HCT116 (cell line): ENCODE measurements at regions not wholly inside any gene's neighbourhood (a gene's known extent, or its start where the extent isn't known, plus 50 kb on each side); places are given as distances from the start of the nearest gene placed in this dataset.

Source experiments
- ATAC-seq: fragments of 200-7000 bp; cut with Tn5 transposase; 2 replicates; pipeline ENCODE4 v1.9.1; 2020; ENCODE audit warnings: mild to moderate bottlenecking, moderate library complexity
- BruUV-seq: library from RNA; stranded (reverse); fragments of 400-500 nt; replicated peaks from 2 replicates; lab custom pipeline; 2021; lab: Mats Ljungman, UMichigan
- CTCF ChIA-PET: fragments of 300-600 bp; sonication (Branson Sonifier 250); formaldehyde crosslinking; loops from one replicate; lab custom pipeline; 2021; ENCODE audit warnings: antibody characterized with exemption; lab: Charles Lee
- POLR2A ChIA-PET: fragments of 300-600, 350-600 bp; sonication (Branson Sonifier 250); formaldehyde crosslinking; loops from one replicate; lab custom pipeline; 2021; ENCODE audit warnings: antibody characterized with exemption; lab: Charles Lee
- RAD21 ChIA-PET, 2 experiments: fragments of 300-600 bp; sonication (Branson Sonifier 250); formaldehyde crosslinking; loops; one replicate each; lab custom pipeline; 2023; ENCODE audit warnings: low total read pairs in 2 of 2; ENCODE audit not compliant: uncharacterized antibody in 2 of 2, unreplicated experiment in 2 of 2, low non-redundant PET in 1 of 2; lab: Charles Lee
- DNase-seq: peaks from one replicate; pipeline ENCODE4 v3.0.0-alpha.2; 2010; ENCODE audit warnings: low read depth, low spot score
- H2AFZ ChIP-seq: fragments of 200-600 bp; shearing (Covaris generic), sonication (generic); 2 replicates; pipeline ENCODE4 v1.6.1; 2017; ENCODE audit warnings: low read depth, mixed run types, mixed read lengths, antibody characterized with exemption, low read length; ENCODE audit not compliant: poor library complexity, severe bottlenecking
- H3K27ac ChIP-seq: 2 replicates; pipeline ENCODE4 v1.5.1; 2012; ENCODE audit warnings: low read depth, low read length
- H3K27me3 ChIP-seq: fragments of 200-600 bp; sonication (generic); 2 replicates; pipeline ENCODE4 v1.6.1; 2016; ENCODE audit warnings: mixed run types, low read length, mixed read lengths; ENCODE audit not compliant: insufficient read depth
- H3K36me3 ChIP-seq, 2 experiments: fragments of 200-500 bp in 1 of 2; fragments of 200-600 bp in 1 of 2; sonication (Bioruptor generic) in 1 of 2; sonication (generic) in 1 of 2; 2 replicates each; pipeline versions ENCODE4 v1.5.1 to v1.6.1; 2014 to 2016; ENCODE audit warnings: low read length in 2 of 2, inconsistent platforms in 1 of 2, mixed read lengths in 1 of 2, mixed run types in 1 of 2; ENCODE audit not compliant: insufficient read depth in 2 of 2, control insufficient read depth in 1 of 2
- H3K4me1 ChIP-seq, 2 experiments: fragments of 200-600 bp in 1 of 2; sonication (generic) in 1 of 2; 2 replicates each; pipeline versions ENCODE4 v1.5.1 to v1.6.1; 2012 to 2017; ENCODE audit warnings: low read length in 2 of 2, inconsistent platforms in 1 of 2, mild to moderate bottlenecking in 1 of 2, mixed read lengths in 1 of 2, mixed run types in 1 of 2, moderate library complexity in 1 of 2; ENCODE audit not compliant: insufficient read depth in 2 of 2, control insufficient read depth in 1 of 2
- H3K4me2 ChIP-seq: fragments of 200-600 bp; sonication (generic); 2 replicates; pipeline ENCODE4 v1.6.1; 2017; ENCODE audit warnings: mixed run types, low read length, mixed read lengths
- H3K4me3 ChIP-seq, 2 experiments: fragments of 200-600 bp in 1 of 2; sonication (generic) in 1 of 2; replicated peaks in 1 of 2; 2 replicates each; pipeline ENCODE4 v1.5.1; 2011 to 2016; ENCODE audit warnings: low read length in 2 of 2, control low read depth in 1 of 2, low read depth in 1 of 2, mild to moderate bottlenecking in 1 of 2, mixed read lengths in 1 of 2, mixed run types in 1 of 2
- H3K79me2 ChIP-seq: fragments of 200-600 bp; sonication (generic); 2 replicates; pipeline ENCODE4 v1.6.1; 2017; ENCODE audit warnings: mild to moderate bottlenecking, mixed run types, low read length, moderate library complexity, mixed read lengths; ENCODE audit not compliant: insufficient read depth
- H3K9ac ChIP-seq: fragments of 200-600 bp; sonication (generic); 2 replicates; pipeline ENCODE4 v1.6.1; 2016; ENCODE audit warnings: low read length, mixed read lengths
- H3K9me2 ChIP-seq: fragments of 200-600 bp; sonication (generic), shearing (Covaris generic); 2 replicates; pipeline ENCODE4 v1.6.1; 2017; ENCODE audit warnings: mixed run types, mild to moderate bottlenecking, moderate library complexity; ENCODE audit not compliant: insufficient read depth
- H3K9me3 ChIP-seq, 2 experiments: fragments of 200-500 bp in 1 of 2; fragments of 200-600 bp in 1 of 2; sonication (Bioruptor generic) in 1 of 2; sonication (generic) in 1 of 2; 2 replicates each; pipeline ENCODE4 v1.6.1; 2014 to 2017; ENCODE audit warnings: low read length in 2 of 2, mixed read lengths in 2 of 2, inconsistent platforms in 1 of 2, low read depth in 1 of 2, mild to moderate bottlenecking in 1 of 2, mixed run types in 1 of 2, moderate library complexity in 1 of 2; ENCODE audit not compliant: control insufficient read depth in 1 of 2, insufficient read depth in 1 of 2
- H4K20me1 ChIP-seq: fragments of 200-600 bp; sonication (generic), shearing (Covaris generic); 2 replicates; pipeline ENCODE4 v1.6.1; 2017; ENCODE audit warnings: mixed run types, mild to moderate bottlenecking, moderate library complexity; ENCODE audit not compliant: insufficient read depth
- CEBPB ChIP-seq: IDR thresholded peaks from 2 replicates; pipeline ENCODE4 v1.6.1; 2012; ENCODE audit warnings: low read depth
- CTCF ChIP-seq, 3 experiments: fragments of 200-600 bp in 1 of 3; sonication (generic) in 1 of 3; IDR thresholded peaks in 2 of 3; conservative IDR thresholded peaks in 1 of 3; 2 replicates each; pipeline ENCODE4 v1.5.1; 2012 to 2017; ENCODE audit warnings: low read depth in 2 of 3, low read length in 2 of 3, antibody characterized with exemption in 1 of 3, borderline replicate concordance in 1 of 3, control low read depth in 1 of 3, mild to moderate bottlenecking in 1 of 3, mixed read lengths in 1 of 3, mixed run types in 1 of 3, moderate library complexity in 1 of 3; ENCODE audit not compliant: insufficient read depth in 1 of 3
- ELF1 ChIP-seq: IDR thresholded peaks from 2 replicates; pipeline ENCODE4 v1.6.1; 2012; ENCODE audit warnings: low read depth, borderline replicate concordance
- EZH2 ChIP-seq: fragments of 200-600 bp; sonication (generic); IDR thresholded peaks from 2 replicates; pipeline ENCODE4 v1.6.1; 2017; ENCODE audit warnings: antibody characterized with exemption, mixed run types
- FOSL1 ChIP-seq: IDR thresholded peaks from 2 replicates; pipeline ENCODE4 v1.6.1; 2012; ENCODE audit warnings: low read depth
- JUND ChIP-seq: IDR thresholded peaks from 2 replicates; pipeline ENCODE4 v1.6.1; 2012
- MAX ChIP-seq: IDR thresholded peaks from 2 replicates; pipeline ENCODE4 v1.6.1; 2012
- POLR2AphosphoS5 ChIP-seq: IDR thresholded peaks from 2 replicates; pipeline ENCODE4 v1.6.1; 2011; ENCODE audit warnings: mild to moderate bottlenecking, low read depth, low read length, moderate library complexity
- SRF ChIP-seq: IDR thresholded peaks from 2 replicates; pipeline ENCODE4 v1.6.1; 2012; ENCODE audit warnings: low read depth
- TCF7L2 ChIP-seq: IDR thresholded peaks from 2 replicates; pipeline ENCODE4 v1.7.0; 2011; ENCODE audit warnings: borderline replicate concordance, inconsistent platforms; ENCODE audit not compliant: insufficient read depth, insufficient read length; ENCODE audit errors: extremely low read depth
- YY1 ChIP-seq: IDR thresholded peaks from 2 replicates; pipeline ENCODE4 v1.6.1; 2011; ENCODE audit warnings: low read length, low read depth, moderate library complexity, mild to moderate bottlenecking; ENCODE audit not compliant: insufficient replicate concordance; ENCODE audit errors: extremely low read depth
- ZBTB33 ChIP-seq: IDR thresholded peaks from 2 replicates; pipeline ENCODE4 v1.6.1; 2011; ENCODE audit warnings: mild to moderate bottlenecking, low read length, moderate library complexity; ENCODE audit not compliant: insufficient replicate concordance; ENCODE audit errors: extremely low read depth
- intact Hi-C: fragments of 100-400 bp; cut with micrococcal nuclease; formaldehyde crosslinking; loops from 2 replicates; pipeline ENCODE4 v1.10.0; 2022
- TF ChIP-seq, protein P1 (sequence below): IDR thresholded peaks from 2 replicates; pipeline ENCODE4 v1.6.1; 2012; ENCODE audit warnings: low read depth

DNA sequence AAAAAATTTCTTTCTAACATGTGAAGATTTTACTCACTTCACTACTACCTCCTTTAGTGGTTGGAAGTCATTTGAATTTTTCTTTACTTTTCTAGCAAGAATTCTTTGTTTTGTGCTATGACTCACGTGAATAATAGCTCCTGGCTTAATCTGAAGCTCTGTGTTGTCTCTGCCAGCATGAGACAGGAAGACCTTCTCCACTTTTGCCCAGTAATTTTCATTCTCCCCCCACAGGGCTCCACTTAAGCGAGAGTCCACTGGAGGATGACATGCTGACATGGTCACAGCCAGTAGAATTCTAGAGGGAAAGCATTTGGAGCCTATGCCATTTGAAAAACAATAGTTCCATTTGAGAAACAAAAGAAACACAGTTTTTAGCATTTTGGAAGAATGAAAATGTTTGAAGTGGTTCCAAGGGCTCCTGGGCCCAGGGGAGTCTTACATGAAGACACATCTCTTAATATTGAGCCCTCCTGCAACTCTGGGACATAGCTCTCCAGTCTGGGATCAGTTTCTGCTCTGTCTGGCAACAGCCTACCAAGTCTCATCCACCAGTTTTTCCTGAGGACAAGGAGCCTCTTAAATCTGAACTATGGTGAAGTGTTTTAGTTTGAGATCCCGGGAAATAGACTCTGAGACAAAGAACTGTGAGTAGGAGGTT lies 231.4 kb downstream of the PAX1 start:
- H3K27ac ChIP-seq = no peak overlapping the region
- ChIA-PET RAD21 (no interaction called here), POLR2A (no interaction called here), CTCF (no interaction called here)
- no peak overlapping the region for H3K4me3 ChIP-seq
- ATAC-seq = no peak
- H3K9ac ChIP-seq = no peak overlapping the region
- no peaks in the 10 kb centered on the region for H3K36me3 ChIP-seq
- intact Hi-C loops = no loop called here
- TF ChIP-seq JUND (no peak), MAX (no peak), FOSL1 (no peak), YY1 (no peak), TCF7L2 (no peak), ELF1 (no peak), CEBPB (no peak), ZBTB33 (no peak), EZH2 (no peak), SRF (no peak), CTCF (IDR thresholded peaks at IDR 0.05 in 2 of 3, conservative IDR thresholded peaks at IDR 0.05 in 1 of 3; ENCODE audit: borderline replicate concordance in 1 of 3, insufficient read depth in 1 of 3, low read depth in 2 of 3, low read length in 2 of 3) (no peak), POLR2AphosphoS5 (no peak)
- TF ChIP-seq, protein P1, sequence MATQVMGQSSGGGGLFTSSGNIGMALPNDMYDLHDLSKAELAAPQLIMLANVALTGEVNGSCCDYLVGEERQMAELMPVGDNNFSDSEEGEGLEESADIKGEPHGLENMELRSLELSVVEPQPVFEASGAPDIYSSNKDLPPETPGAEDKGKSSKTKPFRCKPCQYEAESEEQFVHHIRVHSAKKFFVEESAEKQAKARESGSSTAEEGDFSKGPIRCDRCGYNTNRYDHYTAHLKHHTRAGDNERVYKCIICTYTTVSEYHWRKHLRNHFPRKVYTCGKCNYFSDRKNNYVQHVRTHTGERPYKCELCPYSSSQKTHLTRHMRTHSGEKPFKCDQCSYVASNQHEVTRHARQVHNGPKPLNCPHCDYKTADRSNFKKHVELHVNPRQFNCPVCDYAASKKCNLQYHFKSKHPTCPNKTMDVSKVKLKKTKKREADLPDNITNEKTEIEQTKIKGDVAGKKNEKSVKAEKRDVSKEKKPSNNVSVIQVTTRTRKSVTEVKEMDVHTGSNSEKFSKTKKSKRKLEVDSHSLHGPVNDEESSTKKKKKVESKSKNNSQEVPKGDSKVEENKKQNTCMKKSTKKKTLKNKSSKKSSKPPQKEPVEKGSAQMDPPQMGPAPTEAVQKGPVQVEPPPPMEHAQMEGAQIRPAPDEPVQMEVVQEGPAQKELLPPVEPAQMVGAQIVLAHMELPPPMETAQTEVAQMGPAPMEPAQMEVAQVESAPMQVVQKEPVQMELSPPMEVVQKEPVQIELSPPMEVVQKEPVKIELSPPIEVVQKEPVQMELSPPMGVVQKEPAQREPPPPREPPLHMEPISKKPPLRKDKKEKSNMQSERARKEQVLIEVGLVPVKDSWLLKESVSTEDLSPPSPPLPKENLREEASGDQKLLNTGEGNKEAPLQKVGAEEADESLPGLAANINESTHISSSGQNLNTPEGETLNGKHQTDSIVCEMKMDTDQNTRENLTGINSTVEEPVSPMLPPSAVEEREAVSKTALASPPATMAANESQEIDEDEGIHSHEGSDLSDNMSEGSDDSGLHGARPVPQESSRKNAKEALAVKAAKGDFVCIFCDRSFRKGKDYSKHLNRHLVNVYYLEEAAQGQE = no peak
- no peaks in the 10 kb centered on the region for H3K9me2 ChIP-seq
- H3K9me3 ChIP-seq = peaks cover 0 to 22% of the 10 kb centered on the region in 2 experiments; a peak in 1 of 4 replicates
- H3K27me3 ChIP-seq = no peaks in the 10 kb centered on the region
- H3K4me2 ChIP-seq = no peak overlapping the region
- no peaks in the 10 kb centered on the region for H3K4me1 ChIP-seq
- no peak for DNase-seq
- no TSS peak for BruUV-seq
- no peaks in the 10 kb centered on the region for H4K20me1 ChIP-seq
- no peak overlapping the region for H2AFZ ChIP-seq
- no peaks in the 10 kb centered on the region for H3K79me2 ChIP-seq
